Mesothelial cell of epicardium (in vitro differentiated cells): ENCODE measurements at regions not wholly inside any gene's neighbourhood (a gene's known extent, or its start where the extent isn't known, plus 50 kb on each side); places are given as distances from the start of the nearest gene placed in this dataset.
A peak's percentile ranks its signal among the peaks of the same experiment; 100 is the strongest.

Experiments used
- DNase-seq, 2 experiments: peaks; one replicate each; pipeline ENCODE4 v3.0.0; 2021; ENCODE audit warnings: low spot score in 2 of 2; ENCODE audit not compliant: unreplicated experiment in 2 of 2
- H3K27ac Mint-ChIP-seq: 2 replicates; pipeline ENCODE4 v1.8.0; 2021; ENCODE audit warnings: mixed read lengths
- H3K27me3 Mint-ChIP-seq: 2 replicates; pipeline ENCODE4 v1.8.0; 2021; ENCODE audit warnings: low read depth, mixed read lengths
- H3K36me3 Mint-ChIP-seq: 2 replicates; pipeline ENCODE4 v1.8.0; 2021; ENCODE audit warnings: mixed read lengths
- H3K4me1 Mint-ChIP-seq: 2 replicates; pipeline ENCODE4 v1.8.0; 2021; ENCODE audit warnings: mixed read lengths
- H3K4me3 Mint-ChIP-seq: 2 replicates; pipeline ENCODE4 v1.8.0; 2021; ENCODE audit warnings: mild to moderate bottlenecking, moderate library complexity, mixed read lengths
- H3K9me3 Mint-ChIP-seq: 2 replicates; pipeline ENCODE4 v1.8.0; 2021; ENCODE audit warnings: mixed read lengths
- CTCF ChIP-seq: fragments of 200-600 bp; sonication (generic); IDR thresholded peaks from one replicate; pipeline ENCODE4 v1.5.0; 2021; ENCODE audit warnings: antibody characterized with exemption; ENCODE audit not compliant: unreplicated experiment

GRCh38 chr13:87986639-87987250 lies 315.6 kb downstream of the SLITRK5 start:
- no peak for DNase-seq
- Mint-ChIP-seq H3K36me3 (peaks cover 1% of the 10 kb centered on the region), H3K27ac (no peak overlapping the region), H3K9me3 (peaks cover 10% of the 10 kb centered on the region), H3K4me3 (no peak overlapping the region), H3K27me3 (no peaks in the 10 kb centered on the region), H3K4me1 (no peaks in the 10 kb centered on the region)
- TF ChIP-seq CTCF = no peak

GRCh38 chr13:87998081-87998480 lies 326.9 kb downstream of the SLITRK5 start:
- Mint-ChIP-seq H3K36me3 (no peaks in the 10 kb centered on the region), H3K4me3 (no peak overlapping the region), H3K27ac (no peak overlapping the region), H3K27me3 (no peaks in the 10 kb centered on the region), H3K4me1 (peaks cover 10% of the 10 kb centered on the region), H3K9me3 (peaks cover 42% of the 10 kb centered on the region)
- no peak for DNase-seq
- no peak for TF ChIP-seq CTCF

GRCh38 chr13:87999240-87999700 lies 328.1 kb downstream of the SLITRK5 start:
- Mint-ChIP-seq H3K4me1 (peaks cover 10% of the 10 kb centered on the region), H3K27me3 (no peaks in the 10 kb centered on the region), H3K9me3 (peaks cover 37% of the 10 kb centered on the region), H3K27ac (peak overlapping the region; percentile 93), H3K36me3 (no peaks in the 10 kb centered on the region), H3K4me3 (no peak overlapping the region)
- no peak for TF ChIP-seq CTCF
- DNase-seq = no peak

GRCh38 chr13:87999788-88000187 lies 328.6 kb downstream of the SLITRK5 start:
- H3K4me3 Mint-ChIP-seq = no peak overlapping the region
- H3K36me3 Mint-ChIP-seq = no peaks in the 10 kb centered on the region
- H3K4me1 Mint-ChIP-seq = peaks cover 10% of the 10 kb centered on the region
- peak overlapping the region; percentile 22 for H3K27ac Mint-ChIP-seq
- no peak for DNase-seq
- H3K27me3 Mint-ChIP-seq = no peaks in the 10 kb centered on the region
- no peak for TF ChIP-seq CTCF
- peaks cover 31% of the 10 kb centered on the region for H3K9me3 Mint-ChIP-seq

- Mint-ChIP-seq H3K27me3 (no peaks in the 10 kb centered on the region), H3K4me1 (peaks cover 10% of the 10 kb centered on the region), H3K36me3 (no peaks in the 10 kb centered on the region), H3K4me3 (no peak overlapping the region), H3K27ac (no peak overlapping the region), H3K9me3 (peaks cover 27% of the 10 kb centered on the region)
- no peak for TF ChIP-seq CTCF
- DNase-seq = no peak
These were observed 329.1 kb downstream of the SLITRK5 start for GRCh38 chr13:88000239-88000638.

GRCh38 chr13:88000787-88001186 lies 329.6 kb downstream of the SLITRK5 start:
- Mint-ChIP-seq H3K4me3 (no peak overlapping the region), H3K9me3 (peaks cover 22% of the 10 kb centered on the region), H3K36me3 (no peaks in the 10 kb centered on the region), H3K4me1 (peaks cover 10% of the 10 kb centered on the region), H3K27ac (no peak overlapping the region), H3K27me3 (no peaks in the 10 kb centered on the region)
- DNase-seq = no peak
- no peak for TF ChIP-seq CTCF
